T-cell (primary cell): ENCODE measurements at regions not wholly inside any gene's neighbourhood (a gene's known extent, or its start where the extent isn't known, plus 50 kb on each side); places are given as distances from the start of the nearest gene placed in this dataset.

Experiments
- ATAC-seq, 4 experiments: fragments of 200-7000 bp in 3 of 4; fragments of 150-1000 bp in 1 of 4; cut with Tn5 transposase; replicated peaks in 1 of 4; 1 replicate in 3 of 4; 2 replicates in 1 of 4; pipeline ENCODE4 v1.10.0; 2021; ENCODE audit warnings: moderate library complexity in 3 of 4, mild to moderate bottlenecking in 2 of 4, moderate number of reproducible peaks in 1 of 4
- CTCF ChIA-PET, 2 donors: fragments of 300-600 bp; sonication (Branson Sonifier 250); formaldehyde crosslinking; loops; one replicate each; lab custom pipeline; 2022; ENCODE audit warnings: antibody characterized with exemption in 2 of 2; lab: Charles Lee
- POLR2A ChIA-PET, 2 donors: fragments of 300-600 bp; sonication (Branson Sonifier 250); formaldehyde crosslinking; loops; one replicate each; lab custom pipeline; 2022; ENCODE audit warnings: antibody characterized with exemption in 2 of 2; lab: Charles Lee
- DNase-seq, 35 experiments: peaks; one replicate each; pipeline versions ENCODE4 v3.0.0 to v3.0.0-alpha.2; 2013 to 2023
- H3K27ac ChIP-seq: one replicate; pipeline ENCODE4 v1.5.1; 2013; ENCODE audit warnings: low read length
- H3K27me3 ChIP-seq, 2 experiments: replicated peaks in 1 of 2; 1 replicate in 1 of 2; 2 replicates in 1 of 2; pipeline versions ENCODE4 v1.6.1 to v1.7.0; 2013; ENCODE audit warnings: low read length in 1 of 2, mixed read lengths in 1 of 2; ENCODE audit not compliant: control insufficient read depth in 2 of 2, insufficient read depth in 2 of 2; ENCODE audit errors: extremely low read depth in 1 of 2
- H3K36me3 ChIP-seq, 2 donors: 1 replicate in 1 of 2; 2 replicates in 1 of 2; pipeline versions ENCODE4 v1.6.1 to v1.7.0; 2013; ENCODE audit warnings: low read length in 1 of 2; ENCODE audit not compliant: control insufficient read depth in 2 of 2, insufficient read depth in 1 of 2; ENCODE audit errors: extremely low read depth in 1 of 2
- H3K4me1 ChIP-seq, 2 experiments: 1 replicate in 1 of 2; 2 replicates in 1 of 2; pipeline versions ENCODE4 v1.6.1 to v1.7.0; 2013; ENCODE audit warnings: low read length in 2 of 2, mixed read lengths in 1 of 2; ENCODE audit not compliant: insufficient read depth in 2 of 2, control insufficient read depth in 1 of 2; ENCODE audit errors: extremely low read depth in 1 of 2
- H3K4me3 ChIP-seq, 2 donors: 1 replicate in 1 of 2; 2 replicates in 1 of 2; pipeline versions ENCODE4 v1.5.1 to v1.7.0; 2013; ENCODE audit warnings: mild to moderate bottlenecking in 2 of 2, low read length in 1 of 2, moderate library complexity in 1 of 2; ENCODE audit not compliant: control insufficient read depth in 1 of 2; ENCODE audit errors: extremely low read depth in 1 of 2
- H3K9me3 ChIP-seq: 2 replicates; pipeline ENCODE4 v1.7.0; 2013
- H3K27ac Mint-ChIP-seq, 2 donors: one replicate each; pipeline ENCODE4 v1.8.0; 2020 to 2021; ENCODE audit warnings: mild to moderate bottlenecking in 2 of 2, mixed read lengths in 2 of 2
- H3K27me3 Mint-ChIP-seq, 2 donors: one replicate each; pipeline ENCODE4 v1.8.0; 2021 to 2022; ENCODE audit warnings: mixed read lengths in 2 of 2
- H3K36me3 Mint-ChIP-seq: one replicate; pipeline ENCODE4 v1.8.0; 2021; ENCODE audit warnings: mixed read lengths
- H3K4me1 Mint-ChIP-seq, 3 donors: one replicate each; pipeline ENCODE4 v1.8.0; 2020 to 2022; ENCODE audit warnings: mixed read lengths in 3 of 3, mild to moderate bottlenecking in 1 of 3
- H3K4me3 Mint-ChIP-seq, 3 donors: one replicate each; pipeline ENCODE4 v1.8.0; 2020 to 2022; ENCODE audit warnings: mild to moderate bottlenecking in 3 of 3, mixed read lengths in 3 of 3, moderate library complexity in 3 of 3
- H3K9me3 Mint-ChIP-seq, 3 donors: one replicate each; pipeline ENCODE4 v1.8.0; 2020 to 2022; ENCODE audit warnings: mixed read lengths in 3 of 3
- WGBS: methylation state at CpG from one replicate; pipeline ENCODE4 v1.1.5; 2013; ENCODE audit warnings: missing lambda C conversion rate; ENCODE audit not compliant: insufficient coverage; 5-methylcytosine and 5-hydroxymethylcytosine counted together

- POLR2A ChIA-PET, result no interaction called here
- ATAC-seq (no peak), DNase-seq (no peak)
- no peaks in the 10 kb centered on the region for H3K9me3 ChIP-seq
- Mint-ChIP-seq H3K27me3 (peaks cover 10 to 16% of the 10 kb centered on the region in 2 donors), H3K4me3 (no peak overlapping the region), H3K27ac (no peak overlapping the region), H3K36me3 (no peaks in the 10 kb centered on the region), H3K4me1 (no peaks in the 10 kb centered on the region), H3K9me3 (no peaks in the 10 kb centered on the region)
- H3K27ac ChIP-seq, result no peak overlapping the region
- CTCF ChIA-PET, result interaction anchor here in 1 of 2 donors (0.7 kb wide), 2 partner anchors 56 to 231 kb away, joined by 4 read pairs; no protein-coding TSS in a partner anchor
- H3K4me1 ChIP-seq, result no peaks in the 10 kb centered on the region
- peaks cover 0 to 29% of the 10 kb centered on the region in 2 experiments for H3K27me3 ChIP-seq
- no peaks in the 10 kb centered on the region for H3K36me3 ChIP-seq
- H3K4me3 ChIP-seq, result no peak overlapping the region
- 73% methylated on average over 2 of the region's 3 CpGs for WGBS
Measured at GRCh38 chr16:49919327-49919726, 63.4 kb upstream of the ZNF423 start.

GRCh38 chr16:49920397-49920796 is 64.5 kb upstream of the ZNF423 start:
- H3K9me3 ChIP-seq, result no peaks in the 10 kb centered on the region
- H3K4me3 Mint-ChIP-seq, result no peak overlapping the region
- H3K36me3 ChIP-seq, result no peaks in the 10 kb centered on the region
- H3K4me3 ChIP-seq, result no peak overlapping the region
- WGBS, result 57% methylated on average over 4 of the region's 4 CpGs
- H3K27me3 ChIP-seq, result peaks cover 0 to 29% of the 10 kb centered on the region in 2 experiments
- ATAC-seq (no peak), DNase-seq (no peak)
- H3K9me3 Mint-ChIP-seq, result no peaks in the 10 kb centered on the region
- H3K4me1 Mint-ChIP-seq, result no peaks in the 10 kb centered on the region
- peaks cover 11 to 19% of the 10 kb centered on the region in 2 donors for H3K27me3 Mint-ChIP-seq
- no peak overlapping the region for H3K27ac ChIP-seq
- ChIA-PET POLR2A (no interaction called here), CTCF (no interaction called here)
- H3K4me1 ChIP-seq, result no peaks in the 10 kb centered on the region
- H3K36me3 Mint-ChIP-seq, result no peaks in the 10 kb centered on the region
- no peak overlapping the region for H3K27ac Mint-ChIP-seq

- ChIA-PET CTCF (no interaction called here), POLR2A (no interaction called here)
- Histone ChIP-seq H3K4me3 (no peak overlapping the region), H3K4me1 (no peaks in the 10 kb centered on the region), H3K27me3 (peaks cover 0 to 29% of the 10 kb centered on the region in 2 experiments), H3K36me3 (no peaks in the 10 kb centered on the region), H3K27ac (no peak overlapping the region), H3K9me3 (no peaks in the 10 kb centered on the region)
- Mint-ChIP-seq H3K27ac (no peak overlapping the region), H3K4me3 (no peak overlapping the region), H3K4me1 (no peaks in the 10 kb centered on the region), H3K9me3 (no peaks in the 10 kb centered on the region), H3K27me3 (peaks cover 15 to 19% of the 10 kb centered on the region in 2 donors), H3K36me3 (no peaks in the 10 kb centered on the region)
- DNase-seq (no peak), ATAC-seq (no peak)
- WGBS, result 87% methylated on average over 4 of the region's 8 CpGs
Measured at GRCh38 chr16:49921106-49921505, 65.2 kb upstream of the ZNF423 start.

- H3K27me3 ChIP-seq, result peaks cover 0 to 29% of the 10 kb centered on the region in 2 experiments
- Mint-ChIP-seq H3K4me1 (no peaks in the 10 kb centered on the region), H3K36me3 (no peaks in the 10 kb centered on the region), H3K4me3 (no peak overlapping the region), H3K9me3 (no peaks in the 10 kb centered on the region), H3K27ac (no peak overlapping the region), H3K27me3 (peaks cover 15 to 19% of the 10 kb centered on the region in 2 donors)
- no CpG with 5 or more reads among the region's 6 CpGs for WGBS
- peak in 27 of 35 experiments; percentile 5 to 55 (median 19) for DNase-seq
- H3K9me3 ChIP-seq, result no peaks in the 10 kb centered on the region
- ChIA-PET CTCF (interaction anchor here in 1 of 2 donors (0.6 to 2.2 kb wide), 2 partner anchors 480 to 514 kb away, joined by 3 to 4 read pairs; no protein-coding TSS in a partner anchor), POLR2A (no interaction called here)
- no peaks in the 10 kb centered on the region for H3K4me1 ChIP-seq
- H3K4me3 ChIP-seq, result no peak overlapping the region
- peak in 2 of 4 experiments; percentile 43 for ATAC-seq
- H3K27ac ChIP-seq, result no peak overlapping the region
- H3K36me3 ChIP-seq, result no peaks in the 10 kb centered on the region
Measured at GRCh38 chr16:49921791-49922456, 66.0 kb upstream of the ZNF423 start.

GRCh38 chr16:49923411-49923810 is 67.5 kb upstream of the ZNF423 start:
- Histone ChIP-seq H3K36me3 (no peaks in the 10 kb centered on the region), H3K4me3 (no peak overlapping the region), H3K9me3 (no peaks in the 10 kb centered on the region), H3K27me3 (peaks cover 0 to 37% of the 10 kb centered on the region in 2 experiments), H3K4me1 (no peaks in the 10 kb centered on the region), H3K27ac (no peak overlapping the region)
- ChIA-PET CTCF (interaction anchor here in 1 of 2 donors (2.2 kb wide), 1 partner anchor 515 kb away, joined by 4 read pairs; no protein-coding TSS in a partner anchor), POLR2A (no interaction called here)
- Mint-ChIP-seq H3K27me3 (peaks cover 18 to 19% of the 10 kb centered on the region in 2 donors), H3K4me3 (no peak overlapping the region), H3K9me3 (no peaks in the 10 kb centered on the region), H3K36me3 (no peaks in the 10 kb centered on the region), H3K4me1 (no peaks in the 10 kb centered on the region), H3K27ac (no peak overlapping the region)
- ATAC-seq (no peak), DNase-seq (no peak)
- 95% methylated on average over 10 of the region's 12 CpGs for WGBS

- Histone ChIP-seq H3K4me1 (no peaks in the 10 kb centered on the region), H3K27me3 (peaks cover 0 to 40% of the 10 kb centered on the region in 2 experiments), H3K27ac (no peak overlapping the region), H3K9me3 (no peaks in the 10 kb centered on the region), H3K36me3 (no peaks in the 10 kb centered on the region), H3K4me3 (no peak overlapping the region)
- ATAC-seq (no peak), DNase-seq (no peak)
- ChIA-PET CTCF (no interaction called here), POLR2A (no interaction called here)
- Mint-ChIP-seq H3K9me3 (no peaks in the 10 kb centered on the region), H3K27me3 (peaks cover 20 to 21% of the 10 kb centered on the region in 2 donors), H3K4me3 (no peak overlapping the region), H3K4me1 (no peaks in the 10 kb centered on the region), H3K36me3 (no peaks in the 10 kb centered on the region), H3K27ac (no peak overlapping the region)
- WGBS, result 77% methylated on average over 5 of the region's 7 CpGs
Measured at GRCh38 chr16:49924078-49924477, 68.2 kb upstream of the ZNF423 start.
